Panc1 (cell line): ENCODE measurements at regions not wholly inside any gene's neighbourhood (a gene's known extent, or its start where the extent isn't known, plus 50 kb on each side); places are given as distances from the start of the nearest gene placed in this dataset.

Source experiments
- CTCF ChIP-seq: fragments of 450-650 bp; IDR thresholded peaks from 2 replicates; pipeline ENCODE4 v1.5.1; 2017; ENCODE audit warnings: mild to moderate bottlenecking
- POLR2AphosphoS5 ChIP-seq: IDR thresholded peaks from 2 replicates; pipeline ENCODE4 v1.6.1; 2012; ENCODE audit warnings: mild to moderate bottlenecking, low read depth, low read length, moderate library complexity
- REST ChIP-seq, 2 experiments: IDR thresholded peaks; 2 replicates each; pipeline ENCODE4 v1.6.1; 2011 to 2012; ENCODE audit warnings: low read depth in 2 of 2, control low read depth in 1 of 2, low read length in 1 of 2, mild to moderate bottlenecking in 1 of 2, moderate library complexity in 1 of 2; ENCODE audit not compliant: insufficient read depth in 1 of 2
- SIN3A ChIP-seq: IDR thresholded peaks from 2 replicates; pipeline ENCODE4 v1.6.1; 2012; ENCODE audit warnings: low read depth, mild to moderate bottlenecking, low read length, moderate library complexity, borderline replicate concordance; ENCODE audit not compliant: insufficient read depth
- TCF7L2 ChIP-seq: IDR thresholded peaks from 2 replicates; pipeline ENCODE4 v1.6.1; 2011; ENCODE audit warnings: mild to moderate bottlenecking, low read depth, low read length, inconsistent platforms

- no peak for TF ChIP-seq CTCF
- no peak for TF ChIP-seq SIN3A
- no peak for TF ChIP-seq REST (IDR thresholded peaks at IDR 0.05; ENCODE audit: insufficient read depth in 1 of 2, low read depth in 2 of 2, low read length in 1 of 2)
- TF ChIP-seq POLR2AphosphoS5, result no peak
- no peak for TF ChIP-seq TCF7L2
Measured at GRCh38 chr7:112990624-112991023, 96.0 kb downstream of the GPR85 start.
